C4-2B (cell line): ENCODE measurements at regions not wholly inside any gene's neighbourhood (a gene's known extent, or its start where the extent isn't known, plus 50 kb on each side); places are given as distances from the start of the nearest gene placed in this dataset.

Source experiments
- CTCF ChIP-seq: fragments of 450-650 bp; conservative IDR thresholded peaks from 2 replicates; pipeline ENCODE4 v1.5.1; 2017; ENCODE audit warnings: mild to moderate bottlenecking
- ZFX ChIP-seq: fragments of 450-650 bp; IDR thresholded peaks from 2 replicates; pipeline ENCODE4 v1.6.1; 2017

DNA sequence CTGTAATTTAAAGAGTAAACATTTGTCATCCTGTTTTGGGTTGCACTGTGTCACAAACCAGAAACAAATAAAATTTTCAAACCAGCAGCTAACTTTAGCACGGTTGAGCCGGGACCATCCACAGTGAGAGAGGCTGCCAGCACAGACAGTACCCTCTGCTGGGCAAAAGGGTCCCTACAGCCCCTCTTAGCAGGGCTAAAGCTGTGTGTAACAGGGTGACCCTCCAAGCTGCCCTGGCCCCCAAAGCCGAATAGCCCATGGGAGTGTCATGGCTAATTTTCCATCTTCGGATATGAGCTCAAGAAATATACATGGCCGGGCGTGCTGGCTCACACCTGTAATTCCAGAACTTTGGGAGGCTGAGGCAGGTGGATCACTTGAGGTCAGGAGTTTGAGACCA, 157.1 kb upstream of the GRIN2B start:
- TF ChIP-seq CTCF (peak; percentile 3; the same call in 1 of the 2 replicates), ZFX (no peak)
